ENCODE measurements at regions not wholly inside any gene's neighbourhood (a gene's known extent, or its start where the extent isn't known, plus 50 kb on each side); places are given as distances from the start of the nearest gene placed in this dataset.
"Not testable (repeated sequence)": the region's sequence is repeated elsewhere in the genome, so short reads cannot be mapped to it uniquely, and the experiment has no call there.

DNA sequence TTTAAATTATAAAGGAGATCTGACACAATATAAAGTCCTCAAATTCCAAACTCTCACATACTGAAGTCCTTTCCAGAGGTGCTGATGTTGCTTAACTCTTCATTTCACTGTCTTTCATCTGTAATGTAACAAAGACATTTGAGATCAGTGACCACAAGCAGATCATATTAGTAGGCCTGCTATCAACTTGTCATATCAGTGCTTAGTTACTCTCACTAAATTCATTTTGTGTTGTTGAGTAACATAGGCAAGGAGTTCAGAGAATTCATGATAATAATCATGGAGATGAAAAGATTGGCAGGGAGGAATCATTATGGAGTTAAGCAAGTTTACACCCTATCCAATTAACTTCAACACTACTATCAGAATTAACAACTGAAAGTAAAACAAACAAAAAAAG, 571.0 kb upstream of the ARRDC3 start:
- no peak for DNase-seq

- DNase-seq, result no peak
These were observed 567.2 kb upstream of the ARRDC3 start for GRCh38 chr5:91950328-91950727.

DNA sequence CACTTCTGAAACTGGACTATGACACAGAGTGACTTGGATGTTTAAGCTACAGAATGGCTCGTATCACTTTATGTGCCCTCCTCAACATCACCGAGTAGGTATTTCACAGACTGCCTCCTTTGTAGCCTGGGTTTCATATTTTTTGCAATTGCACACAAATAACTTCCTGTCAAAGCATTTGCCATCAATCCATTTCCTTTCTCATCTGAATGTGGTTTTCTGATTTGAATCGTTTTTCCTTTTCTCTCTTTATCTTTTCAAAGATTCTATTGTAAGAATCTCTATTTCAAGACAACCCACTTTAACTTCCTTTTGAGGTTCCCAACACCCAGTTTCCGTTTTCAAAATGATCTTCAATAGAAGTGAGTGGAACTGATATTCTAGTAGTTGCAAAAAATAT, 563.8 kb upstream of the ARRDC3 start:
- no peak for DNase-seq

DNA sequence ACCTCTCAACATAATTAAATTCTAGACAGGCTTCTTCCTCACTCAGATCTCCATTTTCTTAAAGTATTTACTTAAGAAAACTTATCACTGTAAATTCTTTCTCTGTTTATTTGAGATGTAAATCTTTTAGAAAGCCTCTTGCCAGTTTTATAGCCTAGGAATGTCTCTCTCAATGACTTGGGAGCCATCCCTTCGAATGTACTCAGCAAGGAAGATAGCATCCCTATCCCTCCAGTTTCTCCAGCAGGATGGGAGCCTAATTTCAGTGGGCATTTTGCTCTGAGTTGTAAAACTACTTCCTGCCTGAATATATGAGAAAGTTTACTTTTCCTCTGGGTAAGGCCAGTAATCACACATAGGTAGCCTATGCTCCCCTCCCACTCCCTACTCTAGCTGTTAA, 558.5 kb upstream of the ARRDC3 start:
- no peak for DNase-seq

GRCh38 chr5:91938441-91938840, 555.3 kb upstream of the ARRDC3 start:
- no peak for DNase-seq

DNA sequence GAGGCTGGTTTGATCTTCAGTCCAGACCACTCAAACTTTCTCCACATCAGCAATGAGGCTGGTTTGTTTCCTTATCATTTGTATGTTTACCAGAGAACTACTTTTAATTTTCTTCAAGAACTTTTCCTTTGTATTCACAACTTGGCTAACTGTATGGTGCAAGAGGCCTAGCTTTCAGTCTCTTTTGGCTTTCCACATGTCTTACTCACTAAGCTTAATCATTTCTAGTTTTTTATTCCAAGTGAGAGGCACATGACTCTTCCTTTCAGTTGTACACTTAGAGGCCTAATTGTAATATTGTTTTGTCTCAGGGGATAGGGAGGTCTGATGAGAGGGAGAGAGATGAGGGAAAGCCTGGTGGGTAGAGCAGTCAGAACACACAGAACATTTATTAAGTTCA, 554.0 kb upstream of the ARRDC3 start:
- DNase-seq, result no peak

DNA sequence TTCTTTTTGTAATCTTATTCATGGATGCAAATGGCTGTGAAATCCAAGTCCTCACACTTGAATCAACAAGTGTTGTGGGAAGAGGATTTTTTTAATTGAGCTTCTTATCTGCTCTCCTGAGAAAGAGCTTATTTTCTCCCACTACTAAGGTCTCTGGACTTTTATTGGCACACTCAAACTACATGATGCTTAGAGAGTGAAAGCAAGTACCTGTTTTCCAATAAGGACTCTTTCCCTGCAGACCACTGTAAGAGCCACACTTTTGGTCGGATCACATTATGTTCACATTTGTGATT, 546.4 kb upstream of the ARRDC3 start:
- DNase-seq, result no peak

GRCh38 chr5:91928754-91929521, 545.8 kb upstream of the ARRDC3 start:
- DNase-seq, result no peak

DNA sequence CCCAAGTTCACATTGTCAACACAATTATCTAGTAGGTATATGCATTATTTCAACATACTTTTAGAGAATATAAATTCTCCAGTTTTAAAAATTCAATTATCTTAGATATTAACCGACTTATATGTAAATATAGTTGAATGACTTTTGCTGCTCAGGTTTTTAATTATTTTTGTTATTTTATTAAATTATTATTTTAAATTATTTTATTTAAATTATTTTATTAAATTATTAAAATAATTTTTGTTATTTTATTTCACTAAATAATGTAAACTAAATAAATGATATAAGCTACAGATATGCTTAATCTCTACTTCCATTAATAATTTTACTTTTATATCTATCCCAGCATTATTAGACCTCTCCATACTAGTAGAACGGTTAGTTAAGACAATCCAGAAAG, 544.3 kb upstream of the ARRDC3 start:
- no peak for DNase-seq

DNA sequence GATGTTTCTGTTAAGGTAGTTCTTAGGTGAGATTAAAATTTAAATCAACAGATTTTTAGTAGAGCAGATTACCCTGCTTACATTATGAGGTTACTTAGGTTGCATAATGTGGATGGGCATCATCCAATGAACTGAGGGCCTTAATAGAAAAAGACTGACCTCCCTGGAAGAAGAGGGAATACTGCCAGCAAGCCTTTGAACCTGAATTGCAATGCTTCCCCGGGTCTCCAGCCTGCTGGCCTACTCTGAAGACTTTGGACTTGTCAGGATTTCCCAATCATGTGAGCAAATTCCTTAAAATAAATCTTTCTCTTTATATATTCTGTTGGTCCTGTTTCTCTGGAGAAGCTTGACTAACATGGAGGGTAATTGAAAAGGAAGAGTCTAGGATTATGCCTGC, 542.1 kb upstream of the ARRDC3 start:
- no peak for DNase-seq

DNA sequence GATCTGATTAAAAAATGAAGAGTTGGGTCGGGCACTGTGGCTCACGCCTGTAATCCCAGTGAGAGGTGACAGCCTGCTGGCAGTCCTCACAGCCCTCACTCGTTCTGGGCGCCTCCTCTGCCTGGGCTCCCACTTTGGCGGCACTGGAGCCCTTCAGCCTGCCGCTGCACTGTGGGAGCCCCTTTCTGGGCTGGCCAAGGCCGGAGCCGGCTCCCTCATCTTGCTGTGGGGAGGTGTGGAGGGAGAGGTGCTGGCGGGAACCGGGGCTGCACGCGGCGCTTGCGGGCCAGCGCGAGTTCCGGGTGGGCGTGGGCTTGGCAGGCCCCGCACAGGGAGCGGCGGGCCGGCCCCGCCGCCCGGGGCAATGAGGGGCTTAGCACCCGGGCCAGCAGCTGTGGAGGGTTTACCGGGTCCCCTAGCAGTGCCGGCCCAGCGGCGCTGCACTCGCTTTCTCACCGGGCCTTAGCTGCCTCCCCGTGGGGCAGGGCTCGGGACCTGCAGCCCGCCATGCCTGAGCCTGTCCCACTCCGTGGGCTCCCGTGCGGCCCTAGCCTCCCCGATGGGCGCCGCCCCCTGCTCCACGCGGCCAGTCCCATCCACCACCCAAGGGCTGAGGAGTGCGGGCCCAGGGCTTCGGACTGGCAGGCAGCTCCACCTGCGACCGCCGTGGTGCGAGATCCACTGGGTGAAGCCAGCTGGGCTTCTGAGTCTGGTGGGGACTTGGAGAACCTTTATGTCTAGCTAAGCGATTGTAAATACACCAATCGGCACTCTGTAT, 534.1 kb upstream of the ARRDC3 start:
- not testable (repeated sequence) for DNase-seq

DNA sequence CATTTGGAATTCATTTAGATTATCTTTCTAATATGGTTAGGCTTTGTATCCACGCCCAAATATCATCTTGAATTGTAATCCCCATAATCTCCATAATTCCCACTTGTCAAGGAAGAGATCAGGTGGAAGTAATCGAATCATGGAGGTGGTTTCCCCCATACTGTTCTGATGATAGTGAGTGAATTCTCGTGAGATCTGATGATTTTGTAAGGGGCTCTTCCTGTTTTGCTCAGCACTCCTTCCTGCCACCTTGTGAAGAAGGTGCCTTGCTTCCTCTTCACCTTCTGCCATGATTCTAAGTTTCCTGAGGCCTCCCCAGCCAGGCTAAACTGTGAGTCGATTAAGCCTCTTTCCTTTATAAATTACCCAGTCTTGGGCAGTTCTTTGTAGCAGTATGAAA, 527.5 kb upstream of the ARRDC3 start:
- DNase-seq, result no peak

GRCh38 chr5:91910247-91910646, 527.1 kb upstream of the ARRDC3 start:
- no peak for DNase-seq

DNA sequence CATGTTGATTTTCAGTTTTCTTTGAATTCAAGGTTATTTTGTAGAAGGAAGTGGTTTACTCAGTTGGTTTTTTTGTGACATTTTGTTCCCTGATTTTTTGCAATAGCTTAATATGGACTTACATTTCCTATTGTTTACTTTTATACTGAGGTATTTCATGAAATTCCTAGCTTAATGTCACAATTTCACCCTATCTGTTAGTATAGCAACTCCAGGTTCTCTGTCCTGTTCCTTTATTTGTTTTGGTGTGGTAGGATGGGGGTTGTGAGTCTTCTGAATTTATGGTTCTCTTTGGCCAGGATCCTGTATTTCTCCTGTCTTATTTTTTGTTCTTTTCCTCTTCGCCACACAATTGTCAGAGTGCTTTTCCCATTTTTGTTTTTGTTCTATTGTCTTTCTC, 523.4 kb upstream of the ARRDC3 start:
- no peak for DNase-seq

GRCh38 chr5:91906027-91906426, 522.9 kb upstream of the ARRDC3 start:
- no peak for DNase-seq

DNA sequence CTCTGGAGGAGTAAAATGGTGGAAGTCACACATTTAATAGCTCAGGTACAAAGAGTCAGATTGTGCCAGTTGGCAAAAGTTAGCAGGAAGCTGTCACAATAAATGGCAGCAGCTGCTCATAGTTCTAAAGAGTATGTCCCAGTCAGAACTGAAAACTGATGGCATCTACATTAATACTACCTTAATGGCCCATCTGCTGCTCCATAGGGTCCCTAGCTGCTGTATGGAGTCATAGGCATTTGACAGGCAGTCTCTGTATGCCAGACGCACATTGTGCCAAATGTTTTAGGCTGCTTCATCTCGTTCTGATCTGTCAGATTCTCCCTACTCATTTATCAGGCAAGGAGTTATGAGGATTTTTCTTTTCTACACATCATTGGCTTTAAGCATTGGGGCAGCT, 515.8 kb upstream of the ARRDC3 start:
- no peak for DNase-seq

DNA sequence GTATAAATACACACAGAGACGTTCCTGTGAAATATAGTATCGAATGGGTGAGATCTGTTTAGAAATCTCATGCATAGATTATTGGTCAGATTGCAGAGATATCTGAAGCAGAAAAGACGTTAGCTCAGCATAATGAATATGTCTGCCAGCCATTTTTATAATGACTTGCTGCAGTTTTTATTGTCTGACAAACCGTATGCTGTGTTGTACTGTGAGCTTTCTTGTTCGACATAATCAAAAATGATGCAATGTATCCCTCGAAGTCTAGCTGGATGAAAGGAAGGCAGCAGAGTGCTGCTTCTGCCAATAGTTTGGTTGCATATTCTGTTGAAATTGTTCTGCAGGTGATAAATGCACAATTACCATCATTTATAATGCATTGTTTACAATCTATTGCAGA, 514.9 kb upstream of the ARRDC3 start:
- DNase-seq, result no peak

- no peak for DNase-seq
These were observed 505.7 kb upstream of the ARRDC3 start for GRCh38 chr5:91888810-91889209.

DNA sequence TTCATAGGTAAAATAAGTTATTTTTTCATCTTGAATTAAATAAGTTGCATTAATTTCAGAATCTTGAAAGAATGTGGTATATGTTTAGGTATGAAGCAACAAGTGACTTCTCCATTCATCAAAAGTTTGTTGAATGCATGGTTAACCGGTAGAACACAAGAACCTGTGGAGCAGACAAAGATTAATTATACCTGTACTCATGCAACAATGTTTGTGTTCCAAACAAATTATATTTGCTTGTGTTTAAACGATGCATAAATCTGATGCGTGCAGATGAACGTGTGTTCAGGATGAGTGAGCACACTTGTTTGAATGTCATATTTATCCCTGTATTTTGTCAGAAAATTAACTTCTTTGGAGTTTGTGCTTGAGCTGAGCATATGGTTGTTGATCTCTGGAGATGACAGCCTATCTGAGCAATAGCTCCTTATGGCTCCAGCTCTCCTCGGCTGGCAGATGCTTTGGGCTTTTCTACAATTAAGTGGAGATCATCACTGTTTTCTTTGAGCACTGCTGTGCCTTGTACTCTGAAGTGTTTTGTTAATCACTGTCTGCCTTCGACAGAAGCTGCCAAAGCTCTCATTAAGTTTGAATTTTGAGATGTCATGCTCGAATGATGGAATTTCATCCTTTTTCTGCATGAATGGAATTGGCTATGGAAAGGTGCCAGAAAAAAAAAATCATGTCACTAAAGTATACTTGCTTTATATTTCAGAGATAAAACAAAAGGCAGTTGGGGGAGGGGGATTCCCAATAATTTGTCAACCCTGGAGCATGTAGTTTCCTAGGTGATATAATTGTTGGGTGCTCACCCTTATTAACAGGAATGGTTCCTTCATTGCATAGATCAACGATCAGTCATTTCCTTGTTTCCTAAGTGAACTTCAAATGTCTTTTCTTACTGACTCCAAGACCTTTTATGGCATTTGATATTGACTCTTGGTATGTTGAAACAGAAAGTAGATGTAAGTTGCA, 502.5 kb upstream of the ARRDC3 start:
- no peak for DNase-seq

GRCh38 chr5:91884036-91884435, 500.9 kb upstream of the ARRDC3 start:
- DNase-seq, result no peak

- no peak for DNase-seq
These were observed 492.2 kb upstream of the ARRDC3 start for GRCh38 chr5:91875196-91875779.

- DNase-seq, result no peak
These were observed 484.7 kb upstream of the ARRDC3 start for GRCh38 chr5:91867799-91868198.

DNA sequence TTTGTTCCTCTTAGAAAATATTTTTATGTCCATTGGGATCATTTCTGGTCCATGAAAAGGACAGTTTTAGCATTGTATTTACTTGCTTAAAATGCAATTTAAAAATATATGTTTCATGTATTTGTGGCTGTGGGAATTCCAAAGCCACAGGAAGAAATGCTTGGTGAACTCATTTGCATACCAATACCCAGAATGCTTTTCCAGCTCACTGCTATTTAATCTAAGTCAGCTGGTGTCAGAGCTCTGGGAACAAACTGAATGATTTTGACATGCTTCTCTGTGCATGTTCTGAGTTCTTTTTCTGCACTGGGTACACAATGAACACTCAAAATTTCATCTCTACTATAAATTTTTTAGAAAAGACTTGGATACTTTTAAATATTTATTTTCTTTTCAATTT, 482.8 kb upstream of the ARRDC3 start:
- DNase-seq, result no peak

All from T1000 (cell line).